ENCODE measurements at regions not wholly inside any gene's neighbourhood (a gene's known extent, or its start where the extent isn't known, plus 50 kb on each side); places are given as distances from the start of the nearest gene placed in this dataset.

GRCh38 chr2:443216-443615 is 155.3 kb upstream of the ALKAL2 start:
- Histone ChIP-seq H3K27ac (ENCODE audit: low read depth, low read length) (no peak overlapping the region), H2AK5ac (ENCODE audit: low read depth, low read length) (no peak overlapping the region), H4K20me1 (replicated peaks in 1 of 2; ENCODE audit: control insufficient read depth in 1 of 2, insufficient read depth in 2 of 2, low read length in 2 of 2) (no peaks in the 10 kb centered on the region), H3K9me3 (ENCODE audit: insufficient read depth in 2 of 2, low read depth in 1 of 2, low read length in 1 of 2) (no peaks in the 10 kb centered on the region), H3K18ac (ENCODE audit: extremely low read depth, low read length) (no peak overlapping the region), H2BK5ac (ENCODE audit: low read depth, low read length) (no peak overlapping the region), H3K9ac (replicated peaks in 1 of 4; ENCODE audit: extremely low read depth in 1 of 4, low read depth in 3 of 4, low read length in 3 of 4) (no peak overlapping the region), H2BK20ac (ENCODE audit: low read length) (no peak overlapping the region), H2BK12ac (ENCODE audit: low read depth, low read length) (no peak overlapping the region), H3K79me2 (ENCODE audit: control insufficient read depth in 1 of 2, insufficient read depth in 2 of 2, low read length in 2 of 2) (no peaks in the 10 kb centered on the region), H4K91ac (replicated peaks; ENCODE audit: insufficient read length, low read length) (no peak overlapping the region), H2BK120ac (replicated peaks; ENCODE audit: low read depth, low read length) (no peak overlapping the region), H3K79me1 (ENCODE audit: low read depth, low read length) (no peaks in the 10 kb centered on the region), H3K4me2 (ENCODE audit: insufficient read depth in 1 of 2, low read depth in 2 of 2, low read length in 2 of 2) (no peak overlapping the region), H3K23ac (ENCODE audit: insufficient read length) (no peak overlapping the region), H3K23me2 (ENCODE audit: low read depth, low read length) (no peaks in the 10 kb centered on the region), H3K14ac (ENCODE audit: insufficient read length) (no peak overlapping the region), H3K4me1 (replicated peaks in 1 of 4; ENCODE audit: control insufficient read depth in 3 of 4, insufficient read depth in 4 of 4, low read length in 3 of 4) (no peaks in the 10 kb centered on the region), H2AFZ (ENCODE audit: low read length) (no peak overlapping the region), H3K4me3 (ENCODE audit: extremely low read depth in 1 of 4, insufficient read depth in 2 of 4, low read depth in 3 of 4, low read length in 4 of 4) (no peak overlapping the region), H2BK15ac (ENCODE audit: low read length) (no peak overlapping the region), H4K8ac (ENCODE audit: extremely low read depth, insufficient read depth, low read length) (no peak overlapping the region), H3K36me3 (ENCODE audit: control insufficient read depth in 2 of 4, insufficient read depth in 4 of 4, low read length in 3 of 4) (no peaks in the 10 kb centered on the region), H3K27me3 (replicated peaks in 1 of 4; ENCODE audit: control insufficient read depth in 3 of 4, extremely low read depth in 1 of 4, insufficient read depth in 3 of 4, low read length in 3 of 4) (no peaks in the 10 kb centered on the region), H3K56ac (replicated peaks; ENCODE audit: insufficient read length, low read depth, low read length) (no peak overlapping the region), H3K4ac (replicated peaks; ENCODE audit: insufficient read length, low read depth, low read length) (no peak overlapping the region), H4K5ac (ENCODE audit: insufficient read length, low read depth, low read length) (no peak overlapping the region)
- FAIRE-seq (no peak), DNase-seq (ENCODE audit: low read depth in 1 of 2, low spot score in 2 of 2) (no peak)
- TF ChIP-seq KDM5A (IDR thresholded peaks at IDR 0.05; ENCODE audit: low read length) (no peak), EZH2 (IDR thresholded peaks at IDR 0.05; ENCODE audit: low read depth, low read length, severe bottlenecking) (no peak), TEAD4 (IDR thresholded peaks at IDR 0.05; ENCODE audit: low read depth, low read length) (no peak), CEBPB (IDR thresholded peaks at IDR 0.05; ENCODE audit: low read depth, low read length) (no peak), CHD1 (IDR thresholded peaks at IDR 0.05; ENCODE audit: low read depth, low read length) (no peak), BCL11A (IDR thresholded peaks at IDR 0.05; ENCODE audit: low read depth in 2 of 2, low read length in 2 of 2) (no peak)
- WGBS, 2 experiments (ENCODE audit: extremely low coverage in 1 of 2, insufficient coverage in 1 of 2, insufficient read length in 1 of 2, insufficient replicate concordance in 2 of 2, low coverage in 1 of 2, low lambda C conversion rate in 2 of 2, missing lambda C conversion rate in 1 of 2) = 90% methylated on average over 16 of the region's 19 CpGs; no CpG with 5 or more reads in 1 of the 2 experiments
- POLR2A ChIA-PET (ENCODE audit: partially characterized antibody) = no interaction called here
- CTCF ChIA-PET (ENCODE audit: partially characterized antibody) = no interaction called here
